GM04503 (cell line): ENCODE measurements at regions not wholly inside any gene's neighbourhood (a gene's known extent, or its start where the extent isn't known, plus 50 kb on each side); places are given as distances from the start of the nearest gene placed in this dataset.
"Not testable (repeated sequence)": the region's sequence is repeated elsewhere in the genome, so short reads cannot be mapped to it uniquely, and the experiment has no call there.

Experiments used
- DNase-seq: peaks from one replicate; pipeline ENCODE4 v3.0.0-alpha.2; 2012; ENCODE audit warnings: low read depth

GRCh38 chr2:204361738-204362137 is 183.5 kb upstream of the PARD3B start:
- DNase-seq: no peak

DNA sequence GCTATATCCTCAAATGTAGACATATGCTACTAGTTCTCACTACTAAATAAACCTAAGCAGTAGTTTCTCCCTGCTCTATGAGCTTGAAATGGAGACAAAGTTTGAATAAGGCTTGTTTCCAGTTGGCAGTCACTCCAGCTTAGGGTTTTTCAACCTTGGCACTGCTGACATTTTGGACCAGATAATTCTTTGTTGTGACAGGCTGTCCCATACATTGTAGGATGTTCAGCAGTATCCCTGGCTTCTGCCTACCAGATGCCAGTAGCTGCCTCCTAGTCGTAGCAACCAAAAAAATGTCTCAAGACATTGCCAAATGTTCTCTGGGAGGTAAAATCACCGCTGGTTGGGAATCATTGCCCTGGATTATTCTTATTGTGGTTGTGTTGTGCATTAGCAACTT is 182.7 kb upstream of the PARD3B start:
- DNase-seq: no peak

DNA sequence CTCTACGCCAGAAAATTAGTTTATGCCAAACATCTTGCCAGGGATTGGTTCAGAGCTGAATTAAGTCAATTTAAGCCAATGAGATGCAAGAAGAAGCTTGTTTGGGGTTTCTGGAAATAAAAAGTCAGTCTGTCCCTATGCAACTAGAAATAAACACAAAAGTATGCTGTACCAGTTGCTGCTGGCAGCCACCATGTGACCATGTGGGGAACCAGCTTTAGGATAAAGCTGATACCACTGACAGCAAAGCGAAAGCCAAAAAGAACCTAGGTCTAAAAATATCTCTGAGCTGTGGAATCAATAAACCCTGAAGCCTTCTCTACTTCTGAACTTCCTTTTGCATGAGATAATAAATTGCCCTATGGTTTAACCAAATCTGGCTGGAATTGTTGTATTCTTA is 181.8 kb upstream of the PARD3B start:
- no peak for DNase-seq

DNA sequence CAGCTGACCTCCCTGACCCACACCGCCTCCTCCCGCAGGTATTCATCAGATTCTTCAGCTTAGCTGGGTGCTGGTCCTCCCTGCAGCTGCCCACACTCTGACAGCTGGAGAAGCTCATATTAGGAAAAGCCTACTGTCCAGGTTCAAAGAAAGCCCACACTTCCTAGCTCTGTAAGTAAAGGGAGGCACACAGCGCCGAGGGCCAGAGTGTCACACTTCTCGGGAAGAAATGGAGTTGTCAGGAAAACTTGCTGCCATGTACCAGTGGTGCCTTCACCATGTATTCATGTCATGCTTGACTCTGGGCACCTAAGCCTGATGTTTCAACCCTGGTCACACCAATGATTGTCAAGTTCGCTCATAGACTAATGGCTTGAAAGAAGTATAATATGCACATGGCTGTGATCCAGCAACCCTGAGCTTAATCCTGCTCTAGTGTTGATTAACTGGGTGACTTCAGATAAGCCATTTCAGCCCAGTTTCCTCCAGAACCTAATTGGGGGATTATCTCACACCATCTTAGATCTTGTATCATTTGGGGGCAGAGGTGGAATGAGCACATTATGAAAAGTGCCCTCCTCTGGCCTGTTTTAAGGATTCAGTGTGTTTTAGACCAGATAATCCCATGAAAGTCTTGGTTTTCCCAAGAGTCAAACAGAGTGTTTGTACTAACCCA is 180.3 kb upstream of the PARD3B start:
- DNase-seq: no peak

DNA sequence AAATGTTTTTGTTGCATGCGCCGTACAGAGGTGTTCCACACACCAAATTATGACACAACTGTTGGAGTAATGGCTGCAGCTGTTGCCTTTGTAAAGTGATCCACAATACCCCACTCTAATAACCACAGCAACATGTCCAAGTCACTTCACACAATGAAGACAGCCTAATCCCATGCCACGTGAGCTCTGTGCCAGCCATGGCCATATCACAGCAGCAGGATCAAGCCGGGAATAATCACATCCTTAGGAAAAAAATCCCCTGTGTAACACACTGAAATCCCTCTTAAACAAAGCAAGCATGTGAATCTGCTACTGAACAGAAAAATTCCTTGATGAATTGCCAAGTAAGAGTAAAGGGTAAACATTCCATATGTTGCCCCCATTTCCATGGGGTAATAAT is 179.5 kb upstream of the PARD3B start:
- no peak for DNase-seq

GRCh38 chr2:204367466-204367865 is 177.8 kb upstream of the PARD3B start:
- DNase-seq: no peak

GRCh38 chr2:204370172-204370718 is 175.0 kb upstream of the PARD3B start:
- DNase-seq: no peak

DNA sequence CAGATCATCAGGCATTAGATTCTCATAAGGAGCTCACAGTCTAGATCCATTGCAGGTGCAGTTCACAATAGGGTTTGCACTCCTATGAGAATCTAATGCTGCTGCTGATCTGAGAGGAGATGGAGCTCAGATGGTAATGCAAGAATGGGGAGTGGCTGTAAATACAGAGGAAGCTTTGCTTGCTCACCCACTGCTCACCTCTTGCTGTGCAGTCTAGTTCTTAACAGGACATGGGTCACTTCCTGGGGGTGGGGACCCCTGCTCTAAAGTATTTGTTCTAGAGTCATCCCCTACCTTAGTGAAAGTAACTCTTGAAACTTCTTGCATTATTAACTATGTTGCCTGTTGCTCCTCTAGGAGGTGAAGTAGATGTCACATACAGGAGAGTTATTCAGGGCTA is 171.3 kb upstream of the PARD3B start:
- DNase-seq: no peak

DNA sequence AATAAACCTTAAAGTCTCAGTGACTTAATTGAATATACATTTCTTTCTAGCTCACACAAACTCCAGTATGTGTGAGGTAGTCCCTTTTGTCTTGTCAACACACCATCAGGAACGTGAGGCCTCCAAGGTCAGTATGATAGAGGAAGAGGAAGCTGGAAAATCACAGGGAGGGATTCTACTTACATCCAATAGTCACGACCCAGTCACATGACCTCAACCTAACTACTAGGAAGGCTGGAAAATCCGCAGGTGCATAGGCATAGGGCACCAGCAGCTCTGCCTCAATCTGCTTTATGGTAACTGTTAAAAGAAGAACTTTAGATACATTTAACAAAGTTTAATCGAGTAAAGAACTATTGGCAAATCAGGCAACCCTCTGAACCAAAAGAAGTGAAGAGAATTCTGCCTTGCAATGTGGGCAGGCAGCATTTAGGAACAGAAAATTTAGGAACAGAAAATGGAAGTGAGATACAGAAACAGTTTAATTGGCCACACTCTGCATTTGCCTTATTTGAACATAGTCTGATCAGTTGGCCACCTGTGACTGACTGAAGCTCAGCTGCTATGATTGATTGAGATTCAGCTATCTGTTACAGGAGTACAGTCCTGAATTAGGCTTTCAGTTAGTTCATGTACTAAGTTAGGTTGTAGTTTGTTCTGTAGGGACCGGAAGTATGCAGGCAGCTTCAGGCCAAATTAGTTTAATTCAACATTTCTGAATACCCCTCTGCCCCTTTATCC is 165.0 kb upstream of the PARD3B start:
- no peak for DNase-seq

GRCh38 chr2:204386668-204387067 is 158.6 kb upstream of the PARD3B start:
- no peak for DNase-seq

GRCh38 chr2:204389120-204389519 is 156.2 kb upstream of the PARD3B start:
- no peak for DNase-seq

- DNase-seq: no peak
These were observed 155.4 kb upstream of the PARD3B start for GRCh38 chr2:204389856-204390255.

DNA sequence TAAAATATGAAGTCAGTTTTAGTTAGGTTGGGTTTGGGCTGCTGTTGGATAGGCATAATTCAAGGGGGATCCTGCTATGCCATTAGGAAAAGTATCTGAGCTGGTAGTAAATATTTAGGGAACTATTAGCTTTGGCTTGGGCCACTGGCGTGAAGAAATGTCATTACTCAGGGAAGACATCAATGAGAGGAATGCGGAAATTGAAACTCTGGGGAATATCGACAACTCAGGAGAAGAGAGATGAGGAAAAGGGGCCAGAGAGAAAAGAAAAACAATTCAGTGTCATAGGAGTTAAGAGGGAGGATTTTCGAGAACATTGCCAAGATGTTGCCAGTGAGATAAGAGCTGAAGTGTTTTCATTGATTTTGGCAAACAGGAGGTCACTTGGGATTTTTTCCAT is 149.7 kb upstream of the PARD3B start:
- no peak for DNase-seq

DNA sequence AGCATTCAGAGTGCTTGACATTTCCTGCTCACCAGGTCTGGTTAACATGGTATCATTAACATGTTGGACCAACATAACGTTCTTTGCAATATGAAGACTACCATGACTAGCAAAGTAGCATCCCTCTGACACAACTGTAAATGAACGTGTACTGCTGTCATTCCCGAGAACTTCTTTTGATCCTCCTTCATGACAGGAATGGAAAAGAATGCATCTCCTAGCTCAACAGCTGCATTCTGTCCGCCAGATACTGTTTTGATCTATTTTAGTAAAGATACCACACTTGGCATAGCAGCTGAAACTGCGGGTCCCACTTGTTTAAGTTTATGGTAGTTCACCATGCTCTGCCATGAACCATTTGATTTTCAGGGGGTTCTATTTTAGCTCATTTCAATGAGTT is 144.2 kb upstream of the PARD3B start:
- DNase-seq: no peak

DNA sequence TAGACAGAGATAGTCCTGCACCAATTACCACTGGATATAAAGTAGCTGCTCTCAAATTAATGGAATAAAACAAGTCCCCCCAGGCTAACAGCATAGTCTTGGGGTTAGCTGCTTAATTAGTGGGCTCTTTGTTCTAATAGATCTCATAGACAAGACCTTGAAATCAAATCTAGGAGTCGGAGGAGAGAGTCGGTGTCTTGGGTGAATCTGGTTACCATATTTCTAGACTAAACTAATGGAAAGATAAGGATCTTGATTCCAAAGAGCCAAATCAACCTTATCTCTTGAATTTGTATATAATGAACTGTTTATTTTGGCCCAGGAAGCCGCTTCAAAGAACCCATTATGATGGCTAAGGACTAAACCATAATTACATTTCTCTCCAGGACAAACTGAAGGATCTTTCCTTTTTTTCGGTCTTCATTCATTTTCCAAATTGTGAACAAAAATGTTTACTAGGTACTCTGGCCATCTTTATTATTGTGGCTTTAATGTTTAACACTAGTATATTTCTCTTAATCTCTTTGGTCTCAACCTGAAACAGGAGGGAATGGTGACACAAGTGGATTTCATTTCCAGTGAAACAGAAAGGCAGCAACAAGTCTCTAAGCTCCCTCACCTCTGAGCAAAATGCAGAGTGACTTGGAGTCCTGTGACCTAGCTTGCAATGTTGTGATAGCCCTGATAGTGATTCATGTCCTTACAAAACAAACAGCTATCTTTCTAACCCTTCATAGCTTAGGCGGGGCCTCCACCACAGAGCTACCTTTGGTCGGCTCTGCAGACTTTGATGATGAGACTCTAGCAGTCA is 137.9 kb upstream of the PARD3B start:
- no peak for DNase-seq

GRCh38 chr2:204412782-204413181 is 132.5 kb upstream of the PARD3B start:
- DNase-seq: not testable (repeated sequence)

DNA sequence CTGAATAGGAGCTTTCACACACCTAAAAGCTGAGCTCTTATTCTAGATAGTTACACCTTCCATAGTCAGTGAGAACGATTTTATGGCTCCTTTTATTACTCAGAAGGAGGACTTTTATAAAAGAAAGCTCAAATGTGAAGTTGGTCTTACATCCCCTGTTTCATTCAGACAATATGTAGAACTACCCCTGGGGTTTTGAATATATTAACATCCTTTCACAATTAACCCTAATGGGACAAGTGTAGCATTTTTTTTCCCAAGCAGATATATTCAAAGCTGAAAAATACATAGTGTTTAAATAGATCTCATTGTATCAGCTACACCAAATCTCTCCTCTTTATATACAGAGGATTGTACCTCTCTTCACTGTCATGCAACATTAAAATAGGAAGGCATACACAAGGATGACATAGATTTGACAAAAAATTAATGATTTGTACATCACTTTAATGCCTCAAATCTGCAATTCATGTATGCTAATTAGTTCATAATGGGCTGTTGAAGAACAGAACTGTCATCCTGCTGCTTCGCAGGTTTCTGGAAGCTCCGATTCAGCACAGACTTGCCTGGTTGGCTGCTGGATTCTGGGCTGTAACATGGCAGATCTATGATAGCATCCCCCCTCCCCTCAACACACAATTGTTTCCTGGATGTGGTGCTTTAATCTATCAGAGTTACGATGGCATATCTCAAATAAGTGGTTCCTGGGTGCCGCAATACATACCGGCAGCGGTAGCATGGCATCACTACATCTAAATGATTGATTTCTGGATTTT is 129.7 kb upstream of the PARD3B start:
- DNase-seq: no peak

DNA sequence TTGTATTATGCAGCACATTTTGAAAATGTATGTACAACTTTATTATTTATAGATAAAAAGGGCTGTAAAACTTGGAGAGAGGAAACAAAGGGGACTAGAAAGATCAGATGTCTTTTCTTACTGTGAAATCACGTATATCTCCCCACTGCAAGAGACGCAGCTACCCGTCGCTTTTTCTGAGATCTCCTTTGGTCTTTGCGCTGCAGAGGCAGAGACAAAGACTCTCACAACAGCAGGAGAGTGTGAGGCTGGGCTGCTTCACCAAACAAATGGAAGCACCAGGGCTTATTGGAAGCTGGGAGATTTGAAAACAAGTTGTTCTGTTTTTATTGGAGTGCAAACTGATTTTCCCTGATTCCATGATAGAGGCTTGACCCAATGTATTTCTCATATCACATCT is 129.0 kb upstream of the PARD3B start:
- no peak for DNase-seq

DNA sequence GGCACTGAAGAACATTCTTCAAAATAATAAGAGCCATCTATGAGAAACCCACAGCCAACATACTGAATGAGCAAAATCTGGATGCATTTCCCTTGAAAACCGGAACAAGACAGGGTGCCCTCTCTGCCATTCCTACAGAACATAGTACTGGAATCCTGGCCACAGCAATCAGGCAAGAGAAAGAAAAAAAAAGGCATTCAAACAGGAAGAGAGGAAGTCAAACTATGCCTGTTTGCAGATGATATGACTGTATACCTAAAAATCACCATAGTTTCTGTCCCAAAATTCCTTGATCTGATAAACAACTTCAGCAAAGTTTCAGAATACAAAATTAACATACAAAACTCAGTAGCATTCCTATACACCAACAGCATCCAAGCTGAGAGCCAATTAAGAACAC is 119.5 kb upstream of the PARD3B start:
- no peak for DNase-seq

- DNase-seq: no peak
These were observed 116.6 kb upstream of the PARD3B start for GRCh38 chr2:204428675-204429074.

DNA sequence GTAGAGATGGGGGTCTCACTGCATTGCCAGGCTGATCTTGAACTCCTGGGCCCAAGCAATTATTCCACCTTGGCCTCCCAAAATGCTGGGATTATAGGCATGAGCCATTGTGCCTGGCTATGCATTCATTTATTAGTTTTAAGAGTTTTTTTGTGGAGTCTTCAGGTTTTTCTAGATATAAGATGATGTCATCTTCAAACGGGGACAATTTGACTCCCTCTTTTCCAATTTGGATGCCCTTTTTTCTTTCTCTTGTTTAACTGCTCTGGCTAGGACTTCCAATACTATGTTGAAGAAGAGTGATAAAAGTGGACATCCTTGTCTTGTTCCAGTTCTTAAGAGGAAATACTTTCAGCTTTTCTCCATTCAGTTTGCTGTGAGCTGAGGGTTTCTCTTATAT is 113.7 kb upstream of the PARD3B start:
- DNase-seq: no peak

- no peak for DNase-seq
These were observed 113.1 kb upstream of the PARD3B start for GRCh38 chr2:204432196-204432595.
